Liver (tissue), 8 donors: ENCODE measurements at regions not wholly inside any gene's neighbourhood (a gene's known extent, or its start where the extent isn't known, plus 50 kb on each side); places are given as distances from the start of the nearest gene placed in this dataset.

Source experiments
- DNase-seq: peaks from one replicate; pipeline ENCODE4 v3.0.0-alpha.2; 2017; ENCODE audit warnings: low spot score
- H3K27ac ChIP-seq, 2 donors: one replicate each; pipeline ENCODE4 v1.7.0; 2013; ENCODE audit warnings: inconsistent platforms in 2 of 2, low read length in 2 of 2, control low read depth in 1 of 2, low read depth in 1 of 2, mild to moderate bottlenecking in 1 of 2
- H3K27me3 ChIP-seq, 4 donors: one replicate each; pipeline versions ENCODE4 v1.6.1 to v1.7.0; 2013; ENCODE audit warnings: low read length in 3 of 4, inconsistent platforms in 1 of 4, mild to moderate bottlenecking in 1 of 4, moderate library complexity in 1 of 4; ENCODE audit not compliant: control insufficient read depth in 4 of 4, insufficient read depth in 4 of 4
- H3K36me3 ChIP-seq, 4 donors: one replicate each; pipeline versions ENCODE4 v1.6.1 to v1.7.0; 2013; ENCODE audit warnings: low read length in 3 of 4, mild to moderate bottlenecking in 3 of 4, low read depth in 1 of 4, moderate library complexity in 1 of 4; ENCODE audit not compliant: control insufficient read depth in 4 of 4, insufficient read depth in 3 of 4
- H3K4me1 ChIP-seq, 4 donors: one replicate each; pipeline versions ENCODE4 v1.6.1 to v1.7.0; 2013; ENCODE audit warnings: low read length in 3 of 4, mild to moderate bottlenecking in 3 of 4, moderate library complexity in 1 of 4; ENCODE audit not compliant: control insufficient read depth in 4 of 4, insufficient read depth in 4 of 4
- H3K4me3 ChIP-seq, 3 donors: one replicate each; pipeline versions ENCODE4 v1.6.1 to v1.7.0; 2013; ENCODE audit warnings: low read length in 3 of 3, control low read depth in 1 of 3, low read depth in 1 of 3, mild to moderate bottlenecking in 1 of 3
- H3K9ac ChIP-seq, 2 donors: one replicate each; pipeline ENCODE4 v1.7.0; 2013; ENCODE audit warnings: low read length in 2 of 2, mild to moderate bottlenecking in 2 of 2, moderate library complexity in 2 of 2, control low read depth in 1 of 2, low read depth in 1 of 2
- H3K9me3 ChIP-seq, 4 donors: one replicate each; pipeline versions ENCODE4 v1.6.1 to v1.7.0; 2013; ENCODE audit warnings: low read length in 3 of 4; ENCODE audit not compliant: control insufficient read depth in 4 of 4
- EGR1 ChIP-seq, 2 donors: IDR thresholded peaks; 2 replicates each; pipeline ENCODE4 v1.6.1; 2016 to 2018; ENCODE audit warnings: antibody characterized with exemption in 2 of 2, low read depth in 2 of 2
- FOXA2 ChIP-seq: IDR thresholded peaks from 2 replicates; pipeline ENCODE4 v1.6.1; 2016; ENCODE audit warnings: antibody characterized with exemption
- GABPA ChIP-seq, 2 donors: IDR thresholded peaks in 1 of 2; conservative IDR thresholded peaks in 1 of 2; 2 replicates each; pipeline ENCODE4 v1.6.1; 2016; ENCODE audit warnings: antibody characterized with exemption in 2 of 2, mild to moderate bottlenecking in 1 of 2, moderate library complexity in 1 of 2
- HNF4A ChIP-seq, 2 donors: conservative IDR thresholded peaks; 2 replicates each; pipeline ENCODE4 v1.6.1; 2016; ENCODE audit warnings: antibody characterized with exemption in 2 of 2, mild to moderate bottlenecking in 2 of 2
- HNF4G ChIP-seq: IDR thresholded peaks from 2 replicates; pipeline ENCODE4 v1.6.1; 2016; ENCODE audit warnings: antibody characterized with exemption
- JUND ChIP-seq, 2 donors: IDR thresholded peaks; 2 replicates each; pipeline ENCODE4 v1.6.1; 2016; ENCODE audit warnings: antibody characterized with exemption in 2 of 2
- NR2F2 ChIP-seq: IDR thresholded peaks from 2 replicates; pipeline ENCODE4 v1.6.1; 2016; ENCODE audit warnings: antibody characterized with exemption
- RAD21 ChIP-seq, 2 donors: IDR thresholded peaks; 2 replicates each; pipeline ENCODE4 v1.6.1; 2016; ENCODE audit warnings: antibody characterized with exemption in 2 of 2, mild to moderate bottlenecking in 2 of 2
- RXRA ChIP-seq, 2 donors: IDR thresholded peaks; 2 replicates each; pipeline ENCODE4 v1.6.1; 2017 to 2018; ENCODE audit warnings: antibody characterized with exemption in 2 of 2, mild to moderate bottlenecking in 1 of 2
- SP1 ChIP-seq: IDR thresholded peaks from 2 replicates; pipeline ENCODE4 v1.6.1; 2018; ENCODE audit warnings: antibody characterized with exemption, mild to moderate bottlenecking
- TAF1 ChIP-seq: conservative IDR thresholded peaks from 2 replicates; pipeline ENCODE4 v1.6.1; 2016; ENCODE audit warnings: antibody characterized with exemption, mild to moderate bottlenecking
- WGBS: extraction: QIAGEN DNeasy Blood & Tissue Kit; methylation state at CpG from one replicate; pipeline ENCODE4 v1.1.7; 2013; 5-methylcytosine and 5-hydroxymethylcytosine counted together
- TF ChIP-seq, protein P1 (sequence below): IDR thresholded peaks from 2 replicates; pipeline ENCODE4 v1.6.1; 2016; ENCODE audit warnings: antibody characterized with exemption
- TF ChIP-seq, protein P2 (sequence below): IDR thresholded peaks from 2 replicates; pipeline ENCODE4 v1.6.1; 2016; ENCODE audit warnings: antibody characterized with exemption
- TF ChIP-seq, protein P3 (sequence below): fragments of 150-350 bp; IDR thresholded peaks from 2 replicates; pipeline ENCODE4 v1.5.1; 2017; ENCODE audit warnings: improper control_type of control experiment, low read depth, low read length; ENCODE audit not compliant: missing input control
- donor health status: healthy.
- donor health status: healthy.
- donor health status: healthy.
- donor health status: healthy.
- donor health status: healthy.

DNA sequence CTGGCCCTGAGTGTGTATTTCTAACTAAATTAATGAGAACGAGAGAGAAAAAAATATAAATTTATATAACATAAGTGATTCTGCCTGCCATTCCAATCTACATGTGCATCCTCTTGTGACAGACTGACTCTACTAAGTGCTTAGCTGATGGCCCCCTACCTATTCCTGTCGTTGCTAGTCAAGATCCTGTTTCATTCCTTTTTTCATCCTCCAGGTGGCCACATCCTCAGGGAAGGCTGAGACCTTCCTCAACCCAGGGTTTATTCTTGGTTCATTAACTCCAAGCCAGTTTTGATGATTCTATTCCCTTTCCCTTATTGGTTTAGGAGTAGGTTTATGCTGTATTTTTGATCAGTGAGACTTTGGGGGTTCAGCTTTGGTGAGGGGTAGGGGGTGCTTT lies 201.3 kb downstream of the C9orf152 start:
- TF ChIP-seq HNF4G (no peak), HNF4A (conservative IDR thresholded peaks at IDR 0.05) (no peak), FOXA2 (no peak), RAD21 (IDR thresholded peaks at IDR 0.05) (no peak), EGR1 (IDR thresholded peaks at IDR 0.05; ENCODE audit: low read depth in 2 of 2) (no peak)
- TF ChIP-seq, protein P1, sequence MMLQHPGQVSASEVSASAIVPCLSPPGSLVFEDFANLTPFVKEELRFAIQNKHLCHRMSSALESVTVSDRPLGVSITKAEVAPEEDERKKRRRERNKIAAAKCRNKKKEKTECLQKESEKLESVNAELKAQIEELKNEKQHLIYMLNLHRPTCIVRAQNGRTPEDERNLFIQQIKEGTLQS: no peak
- 91% methylated on average over 2 of the region's 2 CpGs for WGBS

DNA sequence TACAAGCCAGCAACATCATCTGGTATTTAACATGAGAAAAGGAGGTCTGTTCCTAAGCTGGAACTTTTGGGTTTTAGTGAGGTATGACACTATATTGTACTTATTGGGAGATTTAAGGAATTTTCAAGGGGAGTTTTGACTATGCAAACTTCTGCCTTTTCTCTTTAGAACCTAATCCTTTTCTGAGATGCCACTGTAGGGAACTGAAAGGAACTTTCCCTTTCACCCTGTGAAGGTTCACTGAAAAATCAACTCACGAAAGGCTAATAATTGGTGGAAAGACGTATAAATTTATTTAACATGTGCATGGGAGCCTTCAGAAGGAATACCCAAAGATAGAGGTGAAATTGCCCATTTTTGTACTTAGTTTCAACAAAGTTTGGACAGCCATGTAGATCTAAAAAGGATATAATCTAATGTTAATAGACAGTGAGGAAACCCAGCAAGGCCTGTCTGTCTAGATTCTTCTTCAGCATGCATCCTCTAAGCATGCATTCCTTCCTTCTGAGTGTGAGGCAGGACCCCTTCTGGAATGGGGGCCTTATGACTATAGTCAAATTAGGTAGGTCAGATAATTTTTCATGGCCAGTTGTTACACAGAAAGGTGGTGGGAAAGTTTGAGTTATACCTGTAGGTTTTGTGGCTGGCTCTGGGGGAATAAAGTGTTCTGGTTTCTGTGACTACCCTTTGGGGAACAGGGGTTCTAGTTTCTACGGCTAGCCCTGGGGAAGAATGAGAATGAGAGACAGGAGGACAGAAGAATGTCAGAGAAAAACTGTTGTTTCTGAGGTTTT lies 200.3 kb downstream of the C9orf152 start:
- DNase-seq: no peak
- Histone ChIP-seq H3K4me1 (no peaks in the 10 kb centered on the region), H3K9ac (no peak overlapping the region), H3K27ac (no peak overlapping the region), H3K36me3 (peaks cover 0 to 5% (median 0%) of the 10 kb centered on the region in 4 donors), H3K4me3 (no peak overlapping the region), H3K27me3 (no peaks in the 10 kb centered on the region), H3K9me3 (no peaks in the 10 kb centered on the region)
- TF ChIP-seq, protein P1: no peak
- TF ChIP-seq RXRA (IDR thresholded peaks at IDR 0.05): no peak
- no peak for TF ChIP-seq SP1
- no peak for TF ChIP-seq HNF4A (conservative IDR thresholded peaks at IDR 0.05)
- no peak for TF ChIP-seq TAF1
- TF ChIP-seq, protein P2, sequence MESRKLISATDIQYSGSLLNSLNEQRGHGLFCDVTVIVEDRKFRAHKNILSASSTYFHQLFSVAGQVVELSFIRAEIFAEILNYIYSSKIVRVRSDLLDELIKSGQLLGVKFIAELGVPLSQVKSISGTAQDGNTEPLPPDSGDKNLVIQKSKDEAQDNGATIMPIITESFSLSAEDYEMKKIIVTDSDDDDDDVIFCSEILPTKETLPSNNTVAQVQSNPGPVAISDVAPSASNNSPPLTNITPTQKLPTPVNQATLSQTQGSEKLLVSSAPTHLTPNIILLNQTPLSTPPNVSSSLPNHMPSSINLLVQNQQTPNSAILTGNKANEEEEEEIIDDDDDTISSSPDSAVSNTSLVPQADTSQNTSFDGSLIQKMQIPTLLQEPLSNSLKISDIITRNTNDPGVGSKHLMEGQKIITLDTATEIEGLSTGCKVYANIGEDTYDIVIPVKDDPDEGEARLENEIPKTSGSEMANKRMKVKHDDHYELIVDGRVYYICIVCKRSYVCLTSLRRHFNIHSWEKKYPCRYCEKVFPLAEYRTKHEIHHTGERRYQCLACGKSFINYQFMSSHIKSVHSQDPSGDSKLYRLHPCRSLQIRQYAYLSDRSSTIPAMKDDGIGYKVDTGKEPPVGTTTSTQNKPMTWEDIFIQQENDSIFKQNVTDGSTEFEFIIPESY: no peak
- no peak for TF ChIP-seq NR2F2
- TF ChIP-seq HNF4G: no peak
- no peak for TF ChIP-seq GABPA (IDR thresholded peaks at IDR 0.05 in 1 of 2, conservative IDR thresholded peaks at IDR 0.05 in 1 of 2)
- TF ChIP-seq, protein P3, sequence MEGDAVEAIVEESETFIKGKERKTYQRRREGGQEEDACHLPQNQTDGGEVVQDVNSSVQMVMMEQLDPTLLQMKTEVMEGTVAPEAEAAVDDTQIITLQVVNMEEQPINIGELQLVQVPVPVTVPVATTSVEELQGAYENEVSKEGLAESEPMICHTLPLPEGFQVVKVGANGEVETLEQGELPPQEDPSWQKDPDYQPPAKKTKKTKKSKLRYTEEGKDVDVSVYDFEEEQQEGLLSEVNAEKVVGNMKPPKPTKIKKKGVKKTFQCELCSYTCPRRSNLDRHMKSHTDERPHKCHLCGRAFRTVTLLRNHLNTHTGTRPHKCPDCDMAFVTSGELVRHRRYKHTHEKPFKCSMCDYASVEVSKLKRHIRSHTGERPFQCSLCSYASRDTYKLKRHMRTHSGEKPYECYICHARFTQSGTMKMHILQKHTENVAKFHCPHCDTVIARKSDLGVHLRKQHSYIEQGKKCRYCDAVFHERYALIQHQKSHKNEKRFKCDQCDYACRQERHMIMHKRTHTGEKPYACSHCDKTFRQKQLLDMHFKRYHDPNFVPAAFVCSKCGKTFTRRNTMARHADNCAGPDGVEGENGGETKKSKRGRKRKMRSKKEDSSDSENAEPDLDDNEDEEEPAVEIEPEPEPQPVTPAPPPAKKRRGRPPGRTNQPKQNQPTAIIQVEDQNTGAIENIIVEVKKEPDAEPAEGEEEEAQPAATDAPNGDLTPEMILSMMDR: no peak
- TF ChIP-seq JUND (IDR thresholded peaks at IDR 0.05): no peak
- 95% methylated on average over 3 of the region's 3 CpGs for WGBS

More for the DNA sequence above, 201.3 kb downstream of the C9orf152 start:
- no peak overlapping the region for H3K4me3 ChIP-seq
- no peak overlapping the region for H3K9ac ChIP-seq
- no peaks in the 10 kb centered on the region for H3K27me3 ChIP-seq
- H3K27ac ChIP-seq: no peak overlapping the region
- DNase-seq: no peak
- peaks cover 0 to 5% (median 0%) of the 10 kb centered on the region in 4 donors for H3K36me3 ChIP-seq
- H3K9me3 ChIP-seq: no peaks in the 10 kb centered on the region
- no peaks in the 10 kb centered on the region for H3K4me1 ChIP-seq
